ENCODE measurements at regions not wholly inside any gene's neighbourhood (a gene's known extent, or its start where the extent isn't known, plus 50 kb on each side); places are given as distances from the start of the nearest gene placed in this dataset.

GRCh38 chr10:8967061-8967460, 912.6 kb downstream of the GATA3 start:
- H3K4me3 ChIP-seq (ENCODE audit: low read depth, low read length): no peak overlapping the region
- H3K4me1 ChIP-seq: no peaks in the 10 kb centered on the region
- TF ChIP-seq, protein P1, sequence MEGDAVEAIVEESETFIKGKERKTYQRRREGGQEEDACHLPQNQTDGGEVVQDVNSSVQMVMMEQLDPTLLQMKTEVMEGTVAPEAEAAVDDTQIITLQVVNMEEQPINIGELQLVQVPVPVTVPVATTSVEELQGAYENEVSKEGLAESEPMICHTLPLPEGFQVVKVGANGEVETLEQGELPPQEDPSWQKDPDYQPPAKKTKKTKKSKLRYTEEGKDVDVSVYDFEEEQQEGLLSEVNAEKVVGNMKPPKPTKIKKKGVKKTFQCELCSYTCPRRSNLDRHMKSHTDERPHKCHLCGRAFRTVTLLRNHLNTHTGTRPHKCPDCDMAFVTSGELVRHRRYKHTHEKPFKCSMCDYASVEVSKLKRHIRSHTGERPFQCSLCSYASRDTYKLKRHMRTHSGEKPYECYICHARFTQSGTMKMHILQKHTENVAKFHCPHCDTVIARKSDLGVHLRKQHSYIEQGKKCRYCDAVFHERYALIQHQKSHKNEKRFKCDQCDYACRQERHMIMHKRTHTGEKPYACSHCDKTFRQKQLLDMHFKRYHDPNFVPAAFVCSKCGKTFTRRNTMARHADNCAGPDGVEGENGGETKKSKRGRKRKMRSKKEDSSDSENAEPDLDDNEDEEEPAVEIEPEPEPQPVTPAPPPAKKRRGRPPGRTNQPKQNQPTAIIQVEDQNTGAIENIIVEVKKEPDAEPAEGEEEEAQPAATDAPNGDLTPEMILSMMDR (IDR thresholded peaks at IDR 0.05; ENCODE audit: low read depth, low read length): no peak
- no peak for DNase-seq
- H3K27me3 ChIP-seq: no peaks in the 10 kb centered on the region
- H3K36me3 ChIP-seq: no peaks in the 10 kb centered on the region
- H3K9me3 ChIP-seq: no peaks in the 10 kb centered on the region

GRCh38 chr10:8969853-8970252, 915.4 kb downstream of the GATA3 start:
- Histone ChIP-seq H3K27me3 (no peaks in the 10 kb centered on the region), H3K4me1 (no peaks in the 10 kb centered on the region), H3K36me3 (no peaks in the 10 kb centered on the region), H3K4me3 (ENCODE audit: low read depth, low read length) (no peak overlapping the region), H3K9me3 (no peaks in the 10 kb centered on the region)
- DNase-seq: no peak
- TF ChIP-seq, protein P1 (IDR thresholded peaks at IDR 0.05; ENCODE audit: low read depth, low read length): no peak

DNA sequence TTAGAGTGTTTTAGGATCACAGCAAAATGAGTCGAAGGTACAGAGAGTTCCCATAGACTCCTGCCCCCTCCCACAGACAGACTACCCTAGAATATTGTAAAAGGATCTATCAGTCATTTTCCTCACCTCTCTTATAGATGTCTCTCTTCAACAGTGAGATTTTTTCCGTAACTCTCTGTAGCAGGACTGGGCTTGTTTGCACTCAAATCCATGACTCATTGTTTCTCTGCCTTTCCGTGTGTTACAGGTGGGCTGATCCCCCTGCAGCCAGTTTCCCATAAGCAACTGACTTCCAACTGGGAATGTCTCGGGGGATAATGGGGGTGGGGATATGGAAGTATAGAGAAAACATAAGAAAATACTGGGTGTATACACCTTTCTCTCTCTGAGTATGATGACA, 921.0 kb downstream of the GATA3 start:
- H3K9me3 ChIP-seq: no peaks in the 10 kb centered on the region
- TF ChIP-seq, protein P1 (IDR thresholded peaks at IDR 0.05; ENCODE audit: low read depth, low read length): no peak
- H3K36me3 ChIP-seq: no peaks in the 10 kb centered on the region
- no peak overlapping the region for H3K4me3 ChIP-seq (ENCODE audit: low read depth, low read length)
- DNase-seq: no peak
- no peaks in the 10 kb centered on the region for H3K27me3 ChIP-seq
- H3K4me1 ChIP-seq: peaks cover 6% of the 10 kb centered on the region; the same call in 1 of the 2 replicates

DNA sequence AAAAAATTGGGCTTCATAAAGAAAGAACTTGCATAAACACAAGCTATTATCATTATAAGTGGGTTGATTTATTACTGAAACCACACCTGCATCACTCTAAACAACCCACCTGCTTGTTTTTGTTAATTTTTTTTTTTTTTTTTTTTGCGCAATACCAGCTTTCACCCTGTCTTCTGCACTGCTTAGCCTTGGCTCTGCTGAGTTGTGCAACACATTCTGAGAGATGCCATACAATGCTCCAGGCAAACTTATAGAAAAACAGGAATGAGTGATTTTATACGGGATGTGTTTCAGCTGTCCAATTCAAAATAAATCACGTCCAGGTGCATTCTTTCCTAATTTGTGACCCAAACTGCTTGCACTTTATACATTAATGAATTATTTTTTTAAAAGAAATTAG, 923.6 kb downstream of the GATA3 start:
- Histone ChIP-seq H3K9me3 (no peaks in the 10 kb centered on the region), H3K4me1 (peaks cover 6% of the 10 kb centered on the region; the same call in 1 of the 2 replicates), H3K4me3 (ENCODE audit: low read depth, low read length) (no peak overlapping the region), H3K27me3 (no peaks in the 10 kb centered on the region), H3K36me3 (no peaks in the 10 kb centered on the region)
- TF ChIP-seq, protein P1 (IDR thresholded peaks at IDR 0.05; ENCODE audit: low read depth, low read length): no peak
- no peak for DNase-seq

DNA sequence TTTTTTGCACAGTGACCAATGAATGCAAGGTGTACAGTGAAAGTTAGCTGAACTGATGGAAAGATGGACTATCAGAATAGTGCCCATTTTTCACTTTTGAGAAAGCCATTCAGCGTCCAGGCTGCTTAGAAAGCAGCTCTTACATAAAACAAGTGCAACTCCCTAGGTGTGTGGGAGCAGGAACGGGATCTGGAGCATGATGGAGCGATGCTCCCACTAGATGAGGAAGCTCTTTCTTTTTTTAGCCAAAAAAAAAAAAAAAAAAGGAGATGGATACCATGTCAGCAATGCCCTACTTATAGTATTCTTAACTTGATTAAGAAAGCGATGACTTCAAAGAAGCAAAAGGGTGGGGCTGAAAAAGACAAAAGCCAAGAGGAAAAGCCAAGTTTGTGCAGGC, 925.5 kb downstream of the GATA3 start:
- no peak for DNase-seq
- peaks cover 6% of the 10 kb centered on the region; the same call in 1 of the 2 replicates for H3K4me1 ChIP-seq
- H3K27me3 ChIP-seq: no peaks in the 10 kb centered on the region
- TF ChIP-seq, protein P1 (IDR thresholded peaks at IDR 0.05; ENCODE audit: low read depth, low read length): no peak
- H3K4me3 ChIP-seq (ENCODE audit: low read depth, low read length): no peak overlapping the region
- no peaks in the 10 kb centered on the region for H3K36me3 ChIP-seq
- H3K9me3 ChIP-seq: no peaks in the 10 kb centered on the region

- Histone ChIP-seq H3K9me3 (no peaks in the 10 kb centered on the region), H3K4me3 (ENCODE audit: low read depth, low read length) (no peak overlapping the region), H3K4me1 (peaks cover 6% of the 10 kb centered on the region; the same call in 1 of the 2 replicates), H3K36me3 (no peaks in the 10 kb centered on the region), H3K27me3 (no peaks in the 10 kb centered on the region)
- TF ChIP-seq, protein P1 (IDR thresholded peaks at IDR 0.05; ENCODE audit: low read depth, low read length): no peak
- no peak for DNase-seq
These were observed 926.8 kb downstream of the GATA3 start for GRCh38 chr10:8981277-8981676.
